K562 (cell line): ENCODE measurements at regions not wholly inside any gene's neighbourhood (a gene's known extent, or its start where the extent isn't known, plus 50 kb on each side); places are given as distances from the start of the nearest gene placed in this dataset.
"Not testable (repeated sequence)": the region's sequence is repeated elsewhere in the genome, so short reads cannot be mapped to it uniquely, and the experiment has no call there.

Experiments used
- ATAC-seq: fragments of 200-7000 bp; cut with Tn5 transposase; 3 replicates; pipeline ENCODE4 v1.9.1; 2020; ENCODE audit warnings: moderate library complexity
- BruUV-seq: library from RNA; stranded (reverse); fragments of 400-500 nt; replicated peaks from 2 replicates; lab custom pipeline; 2021; lab: Mats Ljungman, UMichigan
- CTCF ChIA-PET: fragments of 300-600 bp; formaldehyde crosslinking; extraction: SDS; loops from one replicate; lab custom pipeline; 2021; ENCODE audit warnings: low intra/inter-chr PET ratio; lab: Yijun Ruan, JAX
- POLR2A ChIA-PET: fragments of 300-600, 350-650 bp; sonication (Branson Sonifier 250); formaldehyde crosslinking; extraction: SDS; loops from one replicate; lab custom pipeline; 2021; ENCODE audit warnings: antibody characterized with exemption, inconsistent platforms; lab: Yijun Ruan, JAX
- DNase-seq, 4 experiments: peaks; one replicate each; pipeline versions ENCODE4 v3.0.0 to v3.0.0-alpha.2; 2011 to 2018; ENCODE audit warnings: low spot score in 3 of 4, mixed read lengths in 3 of 4; ENCODE audit errors: extremely low read depth in 1 of 4
- FAIRE-seq: peaks from 2 replicates; lab custom pipeline; 2011; peaks lifted over from hg19 to GRCh38; lab: Jason Lieb, UNC
- H2AFZ ChIP-seq: 2 replicates; pipeline ENCODE4 v1.6.0; 2011; ENCODE audit warnings: low read depth, low read length, control low read depth, inconsistent platforms
- H3K27ac ChIP-seq: fragments of 200-600 bp; 3 replicates; pipeline ENCODE4 v1.8.0; 2011; ENCODE audit warnings: low read depth, mild to moderate bottlenecking, control low read depth, inconsistent platforms, low read length, moderate library complexity, mixed read lengths; ENCODE audit errors: extremely low read depth
- H3K27me3 ChIP-seq, 2 experiments: fragments of 300-600 bp in 1 of 2; 2 replicates in 1 of 2; 3 replicates in 1 of 2; pipeline versions ENCODE4 v1.6.0 to v1.8.0; 2011; ENCODE audit warnings: inconsistent platforms in 2 of 2, low read length in 2 of 2, mild to moderate bottlenecking in 1 of 2, mixed read lengths in 1 of 2, moderate library complexity in 1 of 2; ENCODE audit not compliant: control insufficient read depth in 2 of 2, insufficient read depth in 2 of 2
- H3K36me3 ChIP-seq: fragments of 300-600 bp; 3 replicates; pipeline ENCODE4 v1.8.0; 2011; ENCODE audit warnings: mild to moderate bottlenecking, low read length, inconsistent platforms; ENCODE audit not compliant: control insufficient read depth, insufficient read depth
- H3K4me1 ChIP-seq, 2 experiments: fragments of 200-600 bp in 1 of 2; replicated peaks in 1 of 2; 2 replicates in 1 of 2; 3 replicates in 1 of 2; pipeline versions ENCODE4 v1.5.1 to v1.8.0; 2011; ENCODE audit warnings: inconsistent platforms in 2 of 2, low read length in 2 of 2, mild to moderate bottlenecking in 1 of 2, mixed read lengths in 1 of 2, moderate library complexity in 1 of 2; ENCODE audit not compliant: control insufficient read depth in 2 of 2, insufficient read depth in 2 of 2
- H3K4me2 ChIP-seq: 2 replicates; pipeline ENCODE4 v1.6.1; 2011; ENCODE audit warnings: low read length, control low read depth, inconsistent platforms, mixed read lengths; ENCODE audit not compliant: insufficient read depth
- H3K4me3 ChIP-seq: fragments of 200-600 bp; sonication (generic), shearing (Covaris generic); 2 replicates; pipeline ENCODE4 v1.5.1; 2016; ENCODE audit warnings: control low read depth, inconsistent platforms
- H3K79me2 ChIP-seq: fragments of 200-600 bp; 3 replicates; pipeline ENCODE4 v1.8.0; 2011; ENCODE audit warnings: low read length, inconsistent platforms; ENCODE audit not compliant: control insufficient read depth, insufficient read depth
- H3K9ac ChIP-seq, 2 experiments: 2 replicates each; pipeline versions ENCODE4 v1.6.0 to v1.6.1; 2011; ENCODE audit warnings: low read depth in 2 of 2, low read length in 2 of 2, control low read depth in 1 of 2, inconsistent platforms in 1 of 2, mild to moderate bottlenecking in 1 of 2, mixed read lengths in 1 of 2; ENCODE audit not compliant: insufficient read depth in 1 of 2
- H3K9me1 ChIP-seq: one replicate; pipeline ENCODE4 v1.6.0; 2011; ENCODE audit warnings: inconsistent platforms, mild to moderate bottlenecking, low read length, moderate library complexity; ENCODE audit not compliant: control insufficient read depth, insufficient read depth
- H3K9me3 ChIP-seq: replicated peaks from 2 replicates; pipeline ENCODE4 v1.5.1; 2011; ENCODE audit warnings: low read depth, low read length, inconsistent platforms; ENCODE audit not compliant: control insufficient read depth, insufficient read depth
- H4K20me1 ChIP-seq: replicated peaks from 2 replicates; pipeline ENCODE4 v1.6.1; 2011; ENCODE audit warnings: low read length, inconsistent platforms, mixed read lengths; ENCODE audit not compliant: control insufficient read depth, insufficient read depth
- ATF4 ChIP-seq: fragments of 450-650 bp; formaldehyde crosslinking; IDR thresholded peaks from 2 replicates; pipeline ENCODE4 v1.4.0; 2022; ENCODE audit warnings: mild to moderate bottlenecking, moderate library complexity
- CBX3 ChIP-seq, 2 experiments: IDR thresholded peaks; 1 replicate in 1 of 2; 2 replicates in 1 of 2; pipeline ENCODE4 v1.6.1; 2012; ENCODE audit warnings: inconsistent platforms in 2 of 2, low read length in 2 of 2, borderline replicate concordance in 1 of 2, control low read depth in 1 of 2
- CC2D1A ChIP-seq: fragments of 450-650 bp; IDR thresholded peaks from 2 replicates; pipeline ENCODE4 v1.6.1; 2017; ENCODE audit warnings: mild to moderate bottlenecking
- FOXJ3 ChIP-seq: sonication (generic); formaldehyde crosslinking; IDR thresholded peaks from 2 replicates; pipeline ENCODE4 v1.4.0; 2020; ENCODE audit warnings: mild to moderate bottlenecking, missing genetic modification reagents
- KLF13 ChIP-seq: fragments of 450-650 bp; IDR thresholded peaks from 2 replicates; pipeline ENCODE4 v1.6.1; 2016; ENCODE audit warnings: missing genetic modification characterization, low read depth, mild to moderate bottlenecking, missing compliant biosample characterization, moderate library complexity, borderline replicate concordance
- PHB2 ChIP-seq: fragments of 450-650 bp; IDR thresholded peaks from 2 replicates; pipeline ENCODE4 v1.6.1; 2017; ENCODE audit warnings: low read depth
- PRPF4 ChIP-seq: fragments of 200-400 bp; formaldehyde crosslinking; IDR thresholded peaks from one replicate; pipeline ENCODE4 v1.6.1; 2017; ENCODE audit warnings: low read length, low read depth, mild to moderate bottlenecking; ENCODE audit not compliant: insufficient read depth, poor library complexity, severe bottlenecking
- RHOXF2B ChIP-seq: fragments of 250-450 bp; sonication (Bioruptor Pico); conservative IDR thresholded peaks from 2 replicates; pipeline ENCODE4 v1.5.1; 2021
- TARDBP ChIP-seq: fragments of 450-650 bp; IDR thresholded peaks from 2 replicates; pipeline ENCODE4 v1.6.1; 2016
- THRB ChIP-seq: fragments of 450-650 bp; formaldehyde crosslinking; conservative IDR thresholded peaks from 2 replicates; pipeline ENCODE4 v1.4.0; 2022; ENCODE audit warnings: mild to moderate bottlenecking, missing genetic modification characterization
- ZNF263 ChIP-seq: sonication (generic); formaldehyde crosslinking; IDR thresholded peaks from 2 replicates; pipeline ENCODE4 v1.8.0; 2022; ENCODE audit warnings: mild to moderate bottlenecking, missing genetic modification reagents, borderline replicate concordance
- ZSCAN29 ChIP-seq: fragments of 450-650 bp; IDR thresholded peaks from 2 replicates; pipeline ENCODE4 v1.6.1; 2017
- WGBS: fragments of 100-300 bp; shearing (Covaris generic); methylation state at CpG from one replicate; pipeline ENCODE4 v1.1.6; 2016; ENCODE audit warnings: low coverage, mixed read lengths; ENCODE audit not compliant: insufficient coverage; ENCODE audit errors: missing lambda C conversion rate; 5-methylcytosine and 5-hydroxymethylcytosine counted together
- in situ Hi-C: fragments of 300-500 bp; cut with MboI; formaldehyde crosslinking; loops from 4 replicates; pipeline ENCODE4 v1.15.0; 2018; ENCODE audit warnings: inconsistent platforms, mixed read lengths
- intact Hi-C: fragments of 100-400 bp; cut with micrococcal nuclease; formaldehyde crosslinking; loops from 2 replicates; pipeline ENCODE4 v1.14.2; 2022
- TF ChIP-seq, protein P1 (sequence below): fragments of 450-650 bp; IDR thresholded peaks from one replicate; pipeline ENCODE4 v1.6.1; 2018; ENCODE audit warnings: mild to moderate bottlenecking, moderate library complexity; ENCODE audit not compliant: partially characterized antibody

GRCh38 chr7:96782686-96783298 is 73.1 kb upstream of the SEM1 start:
- POLR2A ChIA-PET, H2AFZ ChIP-seq, H3K4me1 ChIP-seq, H3K4me2 ChIP-seq, DNase-seq, H3K9ac ChIP-seq, BruUV-seq, H3K27ac ChIP-seq, in situ Hi-C loops, ATAC-seq, FAIRE-seq, H3K27me3 ChIP-seq, H3K9me3 ChIP-seq, H3K79me2 ChIP-seq, H3K36me3 ChIP-seq, CTCF ChIA-PET, H3K9me1 ChIP-seq, H3K4me3 ChIP-seq, H4K20me1 ChIP-seq: not testable (repeated sequence)
- WGBS = under 1% methylated on average over 7 of the region's 7 CpGs
- intact Hi-C loops = loop anchor here (10.0 kb wide), 1 partner anchor 778 kb away; no protein-coding TSS in a partner anchor

DNA sequence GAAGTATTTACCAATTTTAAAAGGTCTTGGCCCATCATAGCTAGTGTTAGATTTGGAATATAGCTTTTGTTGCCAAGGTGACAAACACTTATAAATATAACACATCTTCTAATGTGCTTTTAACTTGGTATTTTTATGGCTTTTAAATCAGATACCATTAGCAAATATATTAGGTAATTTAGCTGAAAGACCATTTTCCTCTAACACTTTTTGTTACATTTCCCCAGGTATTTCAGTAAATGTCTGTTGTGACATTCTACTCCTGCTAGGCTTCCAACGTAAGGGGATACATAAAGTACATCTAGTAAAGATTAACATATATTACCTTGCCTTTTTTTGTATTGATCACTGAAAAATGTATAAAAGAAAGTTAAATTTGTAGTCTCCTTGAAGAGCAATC is 75.0 kb upstream of the SEM1 start:
- Histone ChIP-seq H2AFZ (no peak overlapping the region), H3K27ac (no peak overlapping the region), H3K79me2 (no peaks in the 10 kb centered on the region), H3K4me2 (no peak overlapping the region), H3K4me1 (no peaks in the 10 kb centered on the region), H3K9me1 (no peaks in the 10 kb centered on the region), H3K36me3 (no peaks in the 10 kb centered on the region), H3K9me3 (no peaks in the 10 kb centered on the region), H4K20me1 (no peaks in the 10 kb centered on the region), H3K9ac (no peak overlapping the region), H3K27me3 (peaks cover 0 to 4% of the 10 kb centered on the region in 2 experiments; a peak in 3 of 5 replicates), H3K4me3 (no peak overlapping the region)
- FAIRE-seq (no peak), DNase-seq (no peak), ATAC-seq (no peak)
- no TSS peak for BruUV-seq
- ChIA-PET CTCF (no interaction called here), POLR2A (no interaction called here)
- intact Hi-C loops (loop anchor here (10.0 kb wide), 1 partner anchor 780 kb away; no protein-coding TSS in a partner anchor), in situ Hi-C loops (no loop called here)
- 0% methylated on average over 1 of the region's 1 CpG for WGBS
- TF ChIP-seq KLF13 (tag) (no peak), ATF4 (CRISPR knock-in tag) (no peak), THRB (CRISPR knock-in tag) (no peak), TARDBP (no peak), CBX3 (IDR thresholded peaks at IDR 0.05; ENCODE audit: borderline replicate concordance in 1 of 2, low read length in 2 of 2) (no peak), PHB2 (no peak), RHOXF2B (CRISPR knock-in tag) (no peak), CC2D1A (no peak), PRPF4 (no peak), FOXJ3 (CRISPR knock-in tag) (no peak), ZNF263 (CRISPR knock-in tag) (no peak), ZSCAN29 (no peak)
- TF ChIP-seq, protein P1, sequence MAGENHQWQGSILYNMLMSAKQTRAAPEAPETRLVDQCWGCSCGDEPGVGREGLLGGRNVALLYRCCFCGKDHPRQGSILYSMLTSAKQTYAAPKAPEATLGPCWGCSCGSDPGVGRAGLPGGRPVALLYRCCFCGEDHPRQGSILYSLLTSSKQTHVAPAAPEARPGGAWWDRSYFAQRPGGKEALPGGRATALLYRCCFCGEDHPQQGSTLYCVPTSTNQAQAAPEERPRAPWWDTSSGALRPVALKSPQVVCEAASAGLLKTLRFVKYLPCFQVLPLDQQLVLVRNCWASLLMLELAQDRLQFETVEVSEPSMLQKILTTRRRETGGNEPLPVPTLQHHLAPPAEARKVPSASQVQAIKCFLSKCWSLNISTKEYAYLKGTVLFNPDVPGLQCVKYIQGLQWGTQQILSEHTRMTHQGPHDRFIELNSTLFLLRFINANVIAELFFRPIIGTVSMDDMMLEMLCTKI = no peak
